ENCODE measurements at regions not wholly inside any gene's neighbourhood (a gene's known extent, or its start where the extent isn't known, plus 50 kb on each side); places are given as distances from the start of the nearest gene placed in this dataset.

DNA sequence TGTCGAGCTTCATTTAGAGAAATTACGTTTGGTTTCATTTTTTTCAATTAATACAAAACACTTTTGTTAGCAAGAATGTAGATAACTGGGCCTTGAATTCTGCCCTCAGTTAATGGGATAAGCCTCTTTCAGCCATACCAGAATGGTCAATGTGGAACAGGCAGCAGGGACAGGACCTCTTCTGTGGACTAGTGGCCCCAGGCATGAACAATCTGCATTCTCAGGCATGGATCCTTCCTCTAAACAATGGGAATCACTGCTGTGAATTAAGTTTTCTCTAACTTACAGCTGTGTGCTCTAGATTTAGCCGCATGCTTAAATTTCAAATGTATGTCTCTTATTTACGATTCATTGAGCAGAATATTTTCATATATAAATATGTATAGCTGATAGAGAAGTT, 237.7 kb upstream of the PRKCQ start:
- TF ChIP-seq, protein P1, sequence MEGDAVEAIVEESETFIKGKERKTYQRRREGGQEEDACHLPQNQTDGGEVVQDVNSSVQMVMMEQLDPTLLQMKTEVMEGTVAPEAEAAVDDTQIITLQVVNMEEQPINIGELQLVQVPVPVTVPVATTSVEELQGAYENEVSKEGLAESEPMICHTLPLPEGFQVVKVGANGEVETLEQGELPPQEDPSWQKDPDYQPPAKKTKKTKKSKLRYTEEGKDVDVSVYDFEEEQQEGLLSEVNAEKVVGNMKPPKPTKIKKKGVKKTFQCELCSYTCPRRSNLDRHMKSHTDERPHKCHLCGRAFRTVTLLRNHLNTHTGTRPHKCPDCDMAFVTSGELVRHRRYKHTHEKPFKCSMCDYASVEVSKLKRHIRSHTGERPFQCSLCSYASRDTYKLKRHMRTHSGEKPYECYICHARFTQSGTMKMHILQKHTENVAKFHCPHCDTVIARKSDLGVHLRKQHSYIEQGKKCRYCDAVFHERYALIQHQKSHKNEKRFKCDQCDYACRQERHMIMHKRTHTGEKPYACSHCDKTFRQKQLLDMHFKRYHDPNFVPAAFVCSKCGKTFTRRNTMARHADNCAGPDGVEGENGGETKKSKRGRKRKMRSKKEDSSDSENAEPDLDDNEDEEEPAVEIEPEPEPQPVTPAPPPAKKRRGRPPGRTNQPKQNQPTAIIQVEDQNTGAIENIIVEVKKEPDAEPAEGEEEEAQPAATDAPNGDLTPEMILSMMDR (IDR thresholded peaks at IDR 0.05), result no peak
- TF ChIP-seq POLR2A (IDR thresholded peaks at IDR 0.05), result no peak

Measured in esophagus squamous epithelium (tissue), 4 donors.